H9 (cell line): ENCODE measurements at regions not wholly inside any gene's neighbourhood (a gene's known extent, or its start where the extent isn't known, plus 50 kb on each side); places are given as distances from the start of the nearest gene placed in this dataset.

Experiments
- DNase-seq: peaks from one replicate; pipeline ENCODE4 v3.0.0-alpha.2; 2017
- H2AFZ ChIP-seq: one replicate; pipeline ENCODE4 v1.6.1; 2013; ENCODE audit warnings: mild to moderate bottlenecking, low read length, control low read depth, moderate library complexity
- H2AK5ac ChIP-seq: 2 replicates; pipeline ENCODE4 v1.6.1; 2013; ENCODE audit warnings: low read length, control low read depth, mixed read lengths; ENCODE audit not compliant: insufficient read length
- H2BK120ac ChIP-seq: one replicate; pipeline ENCODE4 v1.6.1; 2013; ENCODE audit warnings: low read depth, mild to moderate bottlenecking, low read length, control low read depth, inconsistent platforms; ENCODE audit not compliant: poor library complexity, severe bottlenecking
- H2BK12ac ChIP-seq: 2 replicates; pipeline ENCODE4 v1.6.1; 2013; ENCODE audit warnings: low read length, control low read depth, mixed read lengths, low read depth; ENCODE audit not compliant: insufficient read length
- H2BK15ac ChIP-seq: 2 replicates; pipeline ENCODE4 v1.6.1; 2013; ENCODE audit warnings: low read depth, low read length, control low read depth
- H2BK20ac ChIP-seq: one replicate; pipeline ENCODE4 v1.6.1; 2013; ENCODE audit warnings: low read depth, mild to moderate bottlenecking, low read length, control low read depth, inconsistent platforms; ENCODE audit not compliant: poor library complexity, severe bottlenecking
- H2BK5ac ChIP-seq: 2 replicates; pipeline ENCODE4 v1.6.1; 2013; ENCODE audit warnings: low read length, control low read depth, mixed read lengths; ENCODE audit not compliant: insufficient read length
- H3K14ac ChIP-seq: 2 replicates; pipeline ENCODE4 v1.6.1; 2013; ENCODE audit warnings: low read length, control low read depth; ENCODE audit not compliant: insufficient read depth
- H3K18ac ChIP-seq: 2 replicates; pipeline ENCODE4 v1.6.1; 2013; ENCODE audit warnings: low read depth, mild to moderate bottlenecking, mixed read lengths, low read length, control low read depth; ENCODE audit not compliant: insufficient read length
- H3K23ac ChIP-seq: 2 replicates; pipeline ENCODE4 v1.6.1; 2013; ENCODE audit warnings: low read length, control low read depth, mixed read lengths, low read depth; ENCODE audit not compliant: insufficient read length
- H3K23me2 ChIP-seq: 2 replicates; pipeline ENCODE4 v1.6.1; 2013; ENCODE audit warnings: low read depth, mild to moderate bottlenecking, mixed read lengths, low read length, control low read depth; ENCODE audit not compliant: insufficient read length, poor library complexity, severe bottlenecking
- H3K27ac ChIP-seq: 2 replicates; pipeline ENCODE4 v1.5.1; 2013; ENCODE audit warnings: low read length, control low read depth, mixed read lengths, low read depth; ENCODE audit not compliant: insufficient read length
- H3K27me3 ChIP-seq: 2 replicates; pipeline ENCODE4 v1.6.1; 2013; ENCODE audit warnings: low read length, control low read depth, inconsistent platforms; ENCODE audit not compliant: insufficient read depth
- H3K4ac ChIP-seq: 2 replicates; pipeline ENCODE4 v1.6.1; 2013; ENCODE audit warnings: low read depth, mild to moderate bottlenecking, control low read depth, inconsistent platforms, low read length, moderate library complexity
- H3K4me1 ChIP-seq: 2 replicates; pipeline ENCODE4 v1.6.1; 2013; ENCODE audit warnings: low read length, control low read depth, inconsistent platforms; ENCODE audit not compliant: insufficient read depth
- H3K4me2 ChIP-seq: 2 replicates; pipeline ENCODE4 v1.6.1; 2013; ENCODE audit warnings: low read length, control low read depth, mixed read lengths; ENCODE audit not compliant: insufficient read length, insufficient read depth
- H3K56ac ChIP-seq: 2 replicates; pipeline ENCODE4 v1.6.1; 2013; ENCODE audit warnings: low read depth, mild to moderate bottlenecking, mixed read lengths, low read length, control low read depth; ENCODE audit not compliant: insufficient read length
- H3K79me1 ChIP-seq: 2 replicates; pipeline ENCODE4 v1.6.1; 2013; ENCODE audit warnings: low read depth, mild to moderate bottlenecking, moderate library complexity, low read length, control low read depth, inconsistent platforms; ENCODE audit not compliant: insufficient read depth, poor library complexity, severe bottlenecking
- H3K79me2 ChIP-seq: 2 replicates; pipeline ENCODE4 v1.6.1; 2013; ENCODE audit warnings: low read length, control low read depth, inconsistent platforms; ENCODE audit not compliant: insufficient read depth
- H3K9ac ChIP-seq: 2 replicates; pipeline ENCODE4 v1.6.1; 2013; ENCODE audit warnings: low read length, control low read depth, mixed read lengths; ENCODE audit not compliant: insufficient read length; ENCODE audit errors: extremely low read depth
- H3K9me3 ChIP-seq: one replicate; pipeline ENCODE4 v1.6.1; 2013; ENCODE audit warnings: low read depth, low read length, inconsistent platforms; ENCODE audit not compliant: control insufficient read depth
- H3T11ph ChIP-seq: one replicate; pipeline ENCODE4 v1.6.1; 2013; ENCODE audit warnings: mild to moderate bottlenecking, low read length, control low read depth, inconsistent platforms
- H4K20me1 ChIP-seq: one replicate; pipeline ENCODE4 v1.6.1; 2013; ENCODE audit not compliant: control insufficient read depth, insufficient read length, insufficient read depth
- H4K5ac ChIP-seq: 2 replicates; pipeline ENCODE4 v1.6.1; 2013; ENCODE audit warnings: low read depth, mild to moderate bottlenecking, mixed read lengths, low read length, control low read depth; ENCODE audit not compliant: insufficient read length
- H4K8ac ChIP-seq: replicated peaks from 2 replicates; pipeline ENCODE4 v1.6.1; 2013; ENCODE audit warnings: low read length, control low read depth, mixed read lengths, low read depth; ENCODE audit not compliant: insufficient read length
- H4K91ac ChIP-seq: 2 replicates; pipeline ENCODE4 v1.6.1; 2013; ENCODE audit warnings: low read depth, mild to moderate bottlenecking, moderate library complexity, mixed read lengths, low read length, control low read depth; ENCODE audit not compliant: insufficient read length
- H3K27ac Mint-ChIP-seq, 3 experiments: 2 replicates in 2 of 3; 3 replicates in 1 of 3; pipeline ENCODE4 v1.8.0; 2020 to 2021; ENCODE audit warnings: mixed read lengths in 3 of 3, mild to moderate bottlenecking in 1 of 3, moderate library complexity in 1 of 3
- H3K27me3 Mint-ChIP-seq: 2 replicates; pipeline ENCODE4 v1.8.0; 2021; ENCODE audit warnings: low read depth, mild to moderate bottlenecking, moderate library complexity, mixed read lengths
- H3K36me3 Mint-ChIP-seq, 3 experiments: 2 replicates in 2 of 3; 3 replicates in 1 of 3; pipeline ENCODE4 v1.8.0; 2020 to 2021; ENCODE audit warnings: low read depth in 3 of 3, mixed read lengths in 3 of 3; ENCODE audit not compliant: insufficient read depth in 1 of 3
- H3K4me1 Mint-ChIP-seq, 2 experiments: 2 replicates each; pipeline ENCODE4 v1.8.0; 2020; ENCODE audit warnings: mixed read lengths in 2 of 2
- H3K4me3 Mint-ChIP-seq, 2 experiments: 2 replicates in 1 of 2; 3 replicates in 1 of 2; pipeline ENCODE4 v1.8.0; 2020 to 2021; ENCODE audit warnings: mild to moderate bottlenecking in 2 of 2, mixed read lengths in 2 of 2, moderate library complexity in 1 of 2
- H3K9me3 Mint-ChIP-seq, 2 experiments: 2 replicates in 1 of 2; 3 replicates in 1 of 2; pipeline ENCODE4 v1.8.0; 2020; ENCODE audit warnings: mild to moderate bottlenecking in 2 of 2, mixed read lengths in 2 of 2, moderate library complexity in 1 of 2
- WGBS: extraction: QIAGEN DNeasy Blood & Tissue Kit; methylation state at CpG from one replicate; pipeline ENCODE4 v1.1.7; 2013; ENCODE audit warnings: missing lambda C conversion rate, low lambda C conversion rate, mixed read lengths; ENCODE audit not compliant: insufficient read length; ENCODE audit errors: extremely low coverage; 5-methylcytosine and 5-hydroxymethylcytosine counted together
- TF ChIP-seq, protein P1 (sequence below): fragments of 200-600 bp; sonication (generic); conservative IDR thresholded peaks from 3 replicates; pipeline ENCODE4 v1.8.0; 2021; ENCODE audit warnings: antibody characterized with exemption, mild to moderate bottlenecking

DNA sequence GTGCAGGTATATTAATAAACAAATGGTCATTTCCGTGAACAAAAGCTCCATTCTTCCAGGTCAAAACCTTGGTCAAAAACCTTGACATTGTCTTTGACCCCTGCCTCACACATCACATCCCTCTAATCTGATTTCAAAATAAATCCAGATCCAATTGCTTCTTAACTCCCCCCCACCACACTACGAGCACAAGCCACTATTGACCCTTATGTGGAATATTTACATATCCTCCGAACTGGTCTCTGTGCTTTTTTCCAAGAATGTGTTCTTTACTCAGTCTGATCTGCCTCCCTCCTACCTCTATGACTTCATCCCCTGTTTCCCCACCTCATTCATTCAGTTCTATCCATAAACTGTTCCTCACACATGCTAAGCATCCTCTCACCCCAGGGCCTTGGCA, 313.6 kb upstream of the NPVF start:
- DNase-seq: no peak
- no peak overlapping the region for H3K23ac ChIP-seq
- H3K56ac ChIP-seq: no peak overlapping the region
- no peaks in the 10 kb centered on the region for H3K23me2 ChIP-seq
- peaks cover 12% of the 10 kb centered on the region for H3K27me3 Mint-ChIP-seq
- no peaks in the 10 kb centered on the region for H3K4me1 ChIP-seq
- no peak overlapping the region for H3K9ac ChIP-seq
- H3K27me3 ChIP-seq: no peaks in the 10 kb centered on the region
- TF ChIP-seq, protein P1, sequence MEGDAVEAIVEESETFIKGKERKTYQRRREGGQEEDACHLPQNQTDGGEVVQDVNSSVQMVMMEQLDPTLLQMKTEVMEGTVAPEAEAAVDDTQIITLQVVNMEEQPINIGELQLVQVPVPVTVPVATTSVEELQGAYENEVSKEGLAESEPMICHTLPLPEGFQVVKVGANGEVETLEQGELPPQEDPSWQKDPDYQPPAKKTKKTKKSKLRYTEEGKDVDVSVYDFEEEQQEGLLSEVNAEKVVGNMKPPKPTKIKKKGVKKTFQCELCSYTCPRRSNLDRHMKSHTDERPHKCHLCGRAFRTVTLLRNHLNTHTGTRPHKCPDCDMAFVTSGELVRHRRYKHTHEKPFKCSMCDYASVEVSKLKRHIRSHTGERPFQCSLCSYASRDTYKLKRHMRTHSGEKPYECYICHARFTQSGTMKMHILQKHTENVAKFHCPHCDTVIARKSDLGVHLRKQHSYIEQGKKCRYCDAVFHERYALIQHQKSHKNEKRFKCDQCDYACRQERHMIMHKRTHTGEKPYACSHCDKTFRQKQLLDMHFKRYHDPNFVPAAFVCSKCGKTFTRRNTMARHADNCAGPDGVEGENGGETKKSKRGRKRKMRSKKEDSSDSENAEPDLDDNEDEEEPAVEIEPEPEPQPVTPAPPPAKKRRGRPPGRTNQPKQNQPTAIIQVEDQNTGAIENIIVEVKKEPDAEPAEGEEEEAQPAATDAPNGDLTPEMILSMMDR: no peak
- H3K27ac Mint-ChIP-seq: no peak overlapping the region
- no peak overlapping the region for H3K27ac ChIP-seq
- no peak overlapping the region for H2BK5ac ChIP-seq
- no peak overlapping the region for H3K4ac ChIP-seq
- no peak overlapping the region for H2AFZ ChIP-seq
- no peaks in the 10 kb centered on the region for H3K4me1 Mint-ChIP-seq
- no peaks in the 10 kb centered on the region for H3K79me1 ChIP-seq
- H2BK120ac ChIP-seq: no peak overlapping the region
- H3K9me3 Mint-ChIP-seq: no peaks in the 10 kb centered on the region
- H4K5ac ChIP-seq: no peak overlapping the region
- H3T11ph ChIP-seq: no peak overlapping the region
- H4K8ac ChIP-seq: no peak overlapping the region
- H3K36me3 Mint-ChIP-seq: no peaks in the 10 kb centered on the region
- WGBS: no CpG with 5 or more reads among the region's 3 CpGs
- H3K9me3 ChIP-seq: no peaks in the 10 kb centered on the region
- H3K18ac ChIP-seq: no peak overlapping the region
- no peak overlapping the region for H2BK12ac ChIP-seq
- H4K91ac ChIP-seq: no peak overlapping the region
- H2BK15ac ChIP-seq: no peak overlapping the region
- no peak overlapping the region for H3K14ac ChIP-seq
- H2AK5ac ChIP-seq: no peak overlapping the region
- H3K79me2 ChIP-seq: no peaks in the 10 kb centered on the region
- no peak overlapping the region for H3K4me3 Mint-ChIP-seq
- H3K4me2 ChIP-seq: no peak overlapping the region
- no peaks in the 10 kb centered on the region for H4K20me1 ChIP-seq
- H2BK20ac ChIP-seq: no peak overlapping the region
